NB4 (cell line): ENCODE measurements at regions not wholly inside any gene's neighbourhood (a gene's known extent, or its start where the extent isn't known, plus 50 kb on each side); places are given as distances from the start of the nearest gene placed in this dataset.

Experiments
- POLR2A ChIP-seq: IDR thresholded peaks from 2 replicates; pipeline ENCODE4 v1.6.1; 2011; ENCODE audit warnings: mild to moderate bottlenecking; ENCODE audit not compliant: insufficient read length; ENCODE audit errors: extremely low read depth
- TF ChIP-seq, protein P1 (sequence below): IDR thresholded peaks from one replicate; pipeline ENCODE4 v1.5.1; 2012; ENCODE audit warnings: low read depth, low read length

DNA sequence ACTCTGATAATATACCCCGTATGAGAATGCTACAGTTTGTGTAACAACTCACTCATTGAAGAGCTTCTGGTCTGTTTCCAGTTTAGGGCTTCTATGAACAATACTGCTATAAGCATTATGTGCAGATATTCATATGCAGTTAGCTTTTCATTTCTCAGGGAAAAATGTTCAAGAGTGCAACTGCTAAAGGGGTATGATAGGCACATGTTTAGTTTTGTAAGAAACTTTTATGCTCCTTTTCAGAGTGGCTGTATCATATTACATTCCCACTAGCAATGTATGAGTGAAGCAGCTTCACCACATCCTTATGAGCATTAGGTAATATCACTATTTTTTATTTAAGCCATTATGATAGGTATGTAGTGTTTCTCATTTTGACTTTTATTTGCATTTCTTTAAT is 182.6 kb upstream of the CXCL12 start:
- TF ChIP-seq, protein P1, sequence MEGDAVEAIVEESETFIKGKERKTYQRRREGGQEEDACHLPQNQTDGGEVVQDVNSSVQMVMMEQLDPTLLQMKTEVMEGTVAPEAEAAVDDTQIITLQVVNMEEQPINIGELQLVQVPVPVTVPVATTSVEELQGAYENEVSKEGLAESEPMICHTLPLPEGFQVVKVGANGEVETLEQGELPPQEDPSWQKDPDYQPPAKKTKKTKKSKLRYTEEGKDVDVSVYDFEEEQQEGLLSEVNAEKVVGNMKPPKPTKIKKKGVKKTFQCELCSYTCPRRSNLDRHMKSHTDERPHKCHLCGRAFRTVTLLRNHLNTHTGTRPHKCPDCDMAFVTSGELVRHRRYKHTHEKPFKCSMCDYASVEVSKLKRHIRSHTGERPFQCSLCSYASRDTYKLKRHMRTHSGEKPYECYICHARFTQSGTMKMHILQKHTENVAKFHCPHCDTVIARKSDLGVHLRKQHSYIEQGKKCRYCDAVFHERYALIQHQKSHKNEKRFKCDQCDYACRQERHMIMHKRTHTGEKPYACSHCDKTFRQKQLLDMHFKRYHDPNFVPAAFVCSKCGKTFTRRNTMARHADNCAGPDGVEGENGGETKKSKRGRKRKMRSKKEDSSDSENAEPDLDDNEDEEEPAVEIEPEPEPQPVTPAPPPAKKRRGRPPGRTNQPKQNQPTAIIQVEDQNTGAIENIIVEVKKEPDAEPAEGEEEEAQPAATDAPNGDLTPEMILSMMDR, result no peak
- no peak for TF ChIP-seq POLR2A
